EH (cell line): ENCODE measurements at regions not wholly inside any gene's neighbourhood (a gene's known extent, or its start where the extent isn't known, plus 50 kb on each side); places are given as distances from the start of the nearest gene placed in this dataset.

Experiments
- DNase-seq: peaks from one replicate; pipeline ENCODE4 v3.0.0-alpha.2; 2015; ENCODE audit warnings: low read depth

DNA sequence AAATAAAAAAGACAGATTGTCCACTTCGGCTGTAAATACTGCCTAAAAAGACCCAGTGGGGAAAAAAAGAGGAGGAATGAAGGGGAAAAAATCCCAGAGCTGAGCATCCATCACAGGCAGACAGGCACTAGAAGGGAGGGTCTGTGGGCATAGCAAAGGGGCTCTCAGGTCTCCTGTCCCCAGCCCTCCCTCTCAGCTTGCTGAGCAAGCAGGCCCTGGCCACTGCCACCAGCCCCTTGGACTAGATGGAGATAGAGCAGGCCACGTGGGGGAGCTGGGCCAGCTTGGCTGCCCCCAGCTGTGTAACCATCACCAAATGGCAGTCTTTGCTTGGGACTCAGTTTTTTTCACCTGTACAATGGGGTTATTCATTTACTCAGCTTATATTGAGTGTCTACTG is 141.6 kb upstream of the UNC5B start:
- no peak for DNase-seq

DNA sequence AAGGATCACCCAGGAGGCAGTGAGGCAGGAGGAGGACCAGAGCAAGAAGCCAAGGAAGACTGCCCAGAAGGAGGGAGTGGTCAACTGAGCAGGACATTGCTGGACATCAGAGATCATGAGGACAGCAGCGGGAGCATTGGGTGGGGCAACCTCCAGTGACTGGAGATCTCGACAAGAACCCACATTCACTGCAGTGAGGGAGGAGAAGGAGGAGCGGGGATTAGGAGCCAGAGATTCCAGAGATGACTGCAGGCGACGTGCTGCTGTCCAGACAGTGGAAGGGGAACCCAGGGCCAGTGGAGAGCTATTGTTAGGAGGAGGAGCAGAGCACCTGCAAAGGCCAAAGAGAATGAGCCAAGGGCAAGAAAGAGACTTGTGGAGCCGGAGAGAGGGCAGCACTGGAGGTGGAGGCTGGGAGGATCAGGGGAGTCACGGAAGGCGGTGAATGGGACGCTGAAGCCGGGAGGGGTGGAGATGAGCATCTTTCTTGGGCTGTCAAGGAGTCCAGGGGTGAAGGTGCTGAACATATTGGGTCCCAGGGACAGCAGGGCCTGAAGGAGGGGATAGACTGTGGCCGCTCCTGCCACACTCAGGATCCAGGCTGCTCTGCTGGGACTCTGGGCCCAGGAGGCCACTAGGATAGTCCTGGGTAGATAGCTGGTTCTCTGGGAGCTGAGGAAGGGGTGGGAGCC is 140.1 kb upstream of the UNC5B start:
- no peak for DNase-seq

DNA sequence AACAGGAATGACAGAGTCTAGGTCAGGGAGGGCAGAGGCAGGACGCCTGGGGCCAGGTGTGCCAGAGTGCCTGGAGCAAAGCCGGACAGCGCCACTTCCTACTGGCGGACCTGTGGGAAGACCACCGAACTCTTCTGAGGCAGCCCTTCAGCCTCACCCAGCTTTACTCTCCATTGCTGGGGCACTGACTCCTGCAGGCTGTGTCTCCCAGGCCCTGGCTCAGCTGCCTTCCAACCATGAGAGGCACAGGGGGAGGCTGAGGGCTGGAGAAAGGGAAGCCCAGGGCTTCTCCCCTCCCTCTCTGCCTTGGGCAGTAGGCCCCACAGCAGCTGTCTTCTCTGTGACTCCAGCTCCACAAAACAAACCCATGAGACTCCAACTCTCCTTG is 139.6 kb upstream of the UNC5B start:
- no peak for DNase-seq

GRCh38 chr10:71073451-71074175 is 138.8 kb upstream of the UNC5B start:
- no peak for DNase-seq

DNA sequence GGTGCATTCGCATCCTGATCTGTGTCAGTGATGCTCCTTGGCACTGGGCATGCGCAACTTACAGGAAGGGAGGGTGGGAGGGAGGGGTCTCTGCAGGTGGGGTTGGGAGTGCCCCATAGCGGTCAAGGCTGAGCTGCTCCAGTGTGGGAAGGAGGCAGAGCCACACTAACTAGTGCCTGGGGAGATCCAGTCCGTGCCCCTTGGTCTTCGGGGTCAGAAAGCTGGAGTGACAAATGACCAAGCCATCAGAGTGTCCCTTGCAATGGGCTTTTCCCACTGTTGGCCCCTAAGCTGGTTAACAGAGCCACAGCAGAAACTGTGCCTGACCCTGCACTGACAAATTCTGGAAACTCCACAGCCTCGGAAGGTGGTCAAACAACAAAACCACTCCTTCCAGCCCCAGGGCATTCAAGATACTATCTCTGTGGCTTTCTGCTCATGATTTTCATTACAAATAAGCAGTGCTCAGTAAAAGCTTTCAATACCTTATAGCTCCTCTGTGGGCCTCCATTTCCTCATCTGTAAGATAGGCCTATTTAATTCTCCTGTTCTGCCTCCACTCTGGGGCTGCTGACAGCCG is 138.1 kb upstream of the UNC5B start:
- no peak for DNase-seq

DNA sequence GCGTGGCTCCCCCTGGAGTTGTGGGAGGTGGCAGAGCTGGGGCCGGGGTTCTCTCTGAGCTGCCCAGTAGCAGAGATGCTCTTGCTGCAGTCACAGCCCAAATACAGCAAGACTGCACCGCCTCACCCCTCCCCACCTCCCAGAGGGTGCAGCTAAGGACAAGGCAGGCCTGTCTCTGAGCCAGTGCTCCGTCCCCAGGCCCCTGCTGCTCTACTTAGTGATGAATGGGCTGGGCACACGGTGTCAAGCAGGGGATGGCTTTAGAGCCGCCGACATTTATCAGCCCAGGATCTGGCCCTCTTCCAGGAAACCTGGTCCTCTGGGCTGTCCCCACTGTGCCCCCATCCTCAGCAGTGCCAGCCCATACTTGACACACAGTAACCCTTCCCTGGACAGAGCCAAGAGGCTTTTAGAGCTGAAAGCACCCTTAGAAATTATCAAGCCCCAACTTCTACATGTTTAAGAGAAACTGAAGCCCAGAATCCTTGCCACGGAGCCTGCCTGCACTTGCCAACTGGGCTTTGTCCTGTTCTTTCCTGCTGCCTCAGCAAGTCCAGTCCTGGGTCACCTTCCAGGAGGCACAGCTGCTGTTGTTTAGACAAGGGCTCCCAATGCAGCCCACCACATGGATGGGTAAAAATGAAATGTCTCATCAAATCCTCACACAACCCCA is 137.1 kb upstream of the UNC5B start:
- DNase-seq = no peak

- DNase-seq = no peak
These were observed 136.5 kb upstream of the UNC5B start for GRCh38 chr10:71075759-71076472.

- no peak for DNase-seq
These were observed 135.8 kb upstream of the UNC5B start for GRCh38 chr10:71076473-71077142.

DNA sequence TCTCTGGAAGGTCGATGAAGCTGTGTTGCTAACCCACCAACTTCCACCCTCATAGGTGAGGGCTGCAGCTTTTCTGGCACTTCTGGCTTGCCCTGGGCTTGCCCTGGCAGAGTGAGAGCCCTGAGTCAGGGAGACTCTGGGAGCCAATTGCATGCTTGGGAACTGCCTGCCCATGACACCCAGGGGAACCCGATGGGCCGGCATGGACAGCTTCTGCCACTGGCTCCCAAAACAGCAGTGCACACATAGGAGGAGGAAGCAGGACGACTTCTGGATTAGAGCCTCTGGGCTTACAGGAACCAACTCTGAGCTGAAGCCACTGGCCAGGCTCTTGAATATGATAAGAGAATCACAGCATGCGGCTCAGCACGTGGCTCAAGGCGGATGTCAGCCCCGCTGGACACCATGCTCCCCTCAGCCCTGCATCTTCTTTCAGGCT is 135.2 kb upstream of the UNC5B start:
- DNase-seq = no peak

DNA sequence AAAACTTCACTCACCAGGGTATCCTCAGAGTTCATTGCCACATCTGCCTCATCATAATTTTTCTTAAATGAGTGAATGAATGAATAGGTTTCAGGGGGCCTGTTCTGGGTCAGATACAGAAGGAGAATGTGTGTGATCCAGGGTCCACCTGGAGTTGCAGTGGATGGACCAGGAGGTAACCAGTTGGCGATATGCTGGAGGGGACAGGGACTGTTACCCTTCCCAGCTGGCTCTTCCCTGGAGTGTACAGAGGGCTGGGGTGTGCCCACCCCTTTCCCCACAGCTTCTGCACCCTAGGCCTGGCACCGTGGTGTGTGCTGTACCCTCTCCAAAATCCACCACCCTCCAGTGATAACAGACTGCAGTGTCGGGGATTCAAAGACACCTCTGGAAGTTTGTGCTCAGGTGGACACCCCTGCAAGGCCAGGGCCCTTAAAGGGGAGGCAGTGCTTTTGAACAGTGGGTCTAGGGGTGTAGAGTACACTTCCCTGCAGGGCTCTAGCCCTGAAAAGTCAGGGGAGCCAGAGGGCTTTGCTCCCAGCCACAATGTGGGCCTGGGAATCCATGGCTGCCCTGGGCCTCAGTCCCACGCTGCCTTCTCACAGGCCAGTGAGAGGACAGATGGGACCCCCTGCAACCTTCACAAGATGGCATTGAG is 134.4 kb upstream of the UNC5B start:
- DNase-seq = no peak

- DNase-seq = no peak
These were observed 133.8 kb upstream of the UNC5B start for GRCh38 chr10:71078454-71079145.

- DNase-seq = no peak
These were observed 132.5 kb upstream of the UNC5B start for GRCh38 chr10:71079761-71080380.

- DNase-seq = no peak
These were observed 131.8 kb upstream of the UNC5B start for GRCh38 chr10:71080381-71081228.

GRCh38 chr10:71081229-71081560 is 131.2 kb upstream of the UNC5B start:
- no peak for DNase-seq

- DNase-seq = no peak
These were observed 130.5 kb upstream of the UNC5B start for GRCh38 chr10:71081912-71082311.

DNA sequence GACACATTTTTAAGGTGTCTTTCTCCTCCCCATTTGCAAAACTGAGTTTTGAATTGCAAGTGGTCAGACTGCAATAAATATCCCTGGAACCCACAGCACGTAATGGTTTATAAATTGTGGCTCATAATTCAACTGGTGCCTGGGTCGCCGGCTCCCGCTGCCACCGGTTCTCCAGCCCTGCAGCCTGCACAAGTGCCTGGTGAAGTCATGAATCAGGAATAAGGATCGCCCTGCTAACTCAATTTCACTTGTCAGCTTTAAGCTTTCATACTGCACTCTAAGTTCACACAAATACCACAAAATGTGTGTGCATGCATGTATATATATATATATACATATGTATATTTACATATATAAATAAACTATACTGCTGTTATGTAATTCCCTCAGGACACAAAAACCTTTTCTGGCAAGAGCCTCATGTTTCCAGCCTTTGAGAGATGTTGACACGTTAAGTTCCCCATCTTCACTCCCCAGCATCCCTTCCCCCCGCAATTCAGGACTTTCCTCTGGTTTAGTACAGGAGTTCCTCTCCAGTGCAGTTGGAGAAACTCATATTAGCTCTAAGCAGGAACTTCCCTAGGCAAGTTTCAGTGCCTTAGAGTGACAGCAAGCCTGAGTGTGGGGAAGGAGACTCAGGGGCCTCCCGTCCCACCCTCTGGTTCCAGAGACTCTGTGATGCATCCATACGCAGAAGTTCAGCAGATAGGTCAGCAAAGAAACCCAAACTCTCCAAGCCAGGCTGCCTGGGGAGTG is 129.2 kb upstream of the UNC5B start:
- no peak for DNase-seq

- no peak for DNase-seq
These were observed 128.7 kb upstream of the UNC5B start for GRCh38 chr10:71083716-71083975.

GRCh38 chr10:71084061-71084817 is 128.1 kb upstream of the UNC5B start:
- DNase-seq = no peak
